ENCODE measurements at regions not wholly inside any gene's neighbourhood (a gene's known extent, or its start where the extent isn't known, plus 50 kb on each side); places are given as distances from the start of the nearest gene placed in this dataset.
"Not testable (repeated sequence)": the region's sequence is repeated elsewhere in the genome, so short reads cannot be mapped to it uniquely, and the experiment has no call there.

- peak in 1 of 3 donors; percentile 51 for DNase-seq
Observed at GRCh38 chr12:97984974-97985580, 522.5 kb downstream of the RMST start.

- DNase-seq, result peak in 1 of 3 donors; percentile 3
Observed at GRCh38 chr12:97985834-97986233, 523.2 kb downstream of the RMST start.

- DNase-seq, result not testable (repeated sequence)
Observed at GRCh38 chr12:97988588-97988987, 526.0 kb downstream of the RMST start.

GRCh38 chr12:97989366-97989940 is 525.9 kb upstream of the TMPO start:
- no peak for DNase-seq

GRCh38 chr12:97994746-97995484 is 520.5 kb upstream of the TMPO start:
- no peak for DNase-seq

- DNase-seq, result peak in 1 of 3 donors; percentile 4
Observed at GRCh38 chr12:97995559-97995958, 519.8 kb upstream of the TMPO start.

- DNase-seq, result no peak
Observed at GRCh38 chr12:98001430-98001829, 514.0 kb upstream of the TMPO start.

GRCh38 chr12:98002887-98003493 is 512.4 kb upstream of the TMPO start:
- peak in 2 of 3 donors; percentile 33 to 52 for DNase-seq

- no peak for DNase-seq
Observed at GRCh38 chr12:98007963-98008362, 507.4 kb upstream of the TMPO start.

- no peak for DNase-seq
Observed at GRCh38 chr12:98013560-98013959, 501.8 kb upstream of the TMPO start.

GRCh38 chr12:98018836-98019235 is 496.6 kb upstream of the TMPO start:
- no peak for DNase-seq

- no peak for DNase-seq
Observed at GRCh38 chr12:98020376-98020775, 495.0 kb upstream of the TMPO start.

GRCh38 chr12:98022961-98023360 is 492.4 kb upstream of the TMPO start:
- DNase-seq, result no peak

GRCh38 chr12:98037401-98038140 is 477.8 kb upstream of the TMPO start:
- DNase-seq, result no peak

- no peak for DNase-seq
Observed at GRCh38 chr12:98042668-98043067, 472.7 kb upstream of the TMPO start.

- no peak for DNase-seq
Observed at GRCh38 chr12:98045395-98045794, 470.0 kb upstream of the TMPO start.

- DNase-seq, result no peak
Observed at GRCh38 chr12:98048326-98048725, 467.1 kb upstream of the TMPO start.

GRCh38 chr12:98053202-98053601 is 462.2 kb upstream of the TMPO start:
- no peak for DNase-seq

GRCh38 chr12:98057701-98058100 is 457.7 kb upstream of the TMPO start:
- DNase-seq, result no peak

- no peak for DNase-seq
Observed at GRCh38 chr12:98058213-98058612, 457.2 kb upstream of the TMPO start.

- DNase-seq, result no peak
Observed at GRCh38 chr12:98058838-98059237, 456.6 kb upstream of the TMPO start.
